C4-2B (cell line): ENCODE measurements at regions not wholly inside any gene's neighbourhood (a gene's known extent, or its start where the extent isn't known, plus 50 kb on each side); places are given as distances from the start of the nearest gene placed in this dataset.

Experiments used
- CTCF ChIP-seq: fragments of 450-650 bp; conservative IDR thresholded peaks from 2 replicates; pipeline ENCODE4 v1.5.1; 2017; ENCODE audit warnings: mild to moderate bottlenecking
- ZFX ChIP-seq: fragments of 450-650 bp; IDR thresholded peaks from 2 replicates; pipeline ENCODE4 v1.6.1; 2017

GRCh38 chr2:133789743-133790142 lies 221.5 kb upstream of the NCKAP5 start:
- TF ChIP-seq CTCF (no peak), ZFX (no peak)
